H1 (cell line): ENCODE measurements at regions not wholly inside any gene's neighbourhood (a gene's known extent, or its start where the extent isn't known, plus 50 kb on each side); places are given as distances from the start of the nearest gene placed in this dataset.

Experiments used
- CTCF ChIA-PET: fragments of 300-600 bp; sonication (Branson Sonifier 250); formaldehyde crosslinking; loops from one replicate; lab custom pipeline; 2021; ENCODE audit not compliant: partially characterized antibody; lab: Charles Lee
- POLR2A ChIA-PET: fragments of 300-600 bp; sonication (Branson Sonifier 250); formaldehyde crosslinking; loops from one replicate; lab custom pipeline; 2021; ENCODE audit warnings: inconsistent platforms; ENCODE audit not compliant: partially characterized antibody; lab: Charles Lee
- DNase-seq, 2 experiments: peaks; one replicate each; pipeline versions ENCODE4 v3.0.0 to v3.0.0-alpha.2; 2010 to 2022; ENCODE audit warnings: low spot score in 2 of 2, low read depth in 1 of 2, mixed read lengths in 1 of 2
- FAIRE-seq: peaks from 2 replicates; lab custom pipeline; 2011; peaks lifted over from hg19 to GRCh38; lab: Jason Lieb, UNC
- H2AFZ ChIP-seq: 2 replicates; pipeline ENCODE4 v1.8.1; 2012; ENCODE audit warnings: low read length, inconsistent platforms
- H2AK5ac ChIP-seq: 2 replicates; pipeline ENCODE4 v1.6.1; 2013; ENCODE audit warnings: low read depth, low read length
- H2BK120ac ChIP-seq: replicated peaks from 2 replicates; pipeline ENCODE3; 2013; ENCODE audit warnings: low read depth, low read length, inconsistent platforms
- H2BK12ac ChIP-seq: 2 replicates; pipeline ENCODE4 v1.6.1; 2013; ENCODE audit warnings: low read depth, low read length
- H2BK15ac ChIP-seq: 2 replicates; pipeline ENCODE4 v1.6.1; 2013; ENCODE audit warnings: low read length
- H2BK20ac ChIP-seq: 2 replicates; pipeline ENCODE4 v1.6.1; 2013; ENCODE audit warnings: low read length
- H2BK5ac ChIP-seq: 2 replicates; pipeline ENCODE4 v1.6.1; 2013; ENCODE audit warnings: low read depth, low read length
- H3K14ac ChIP-seq: 2 replicates; pipeline ENCODE4 v1.6.1; 2013; ENCODE audit warnings: inconsistent platforms; ENCODE audit not compliant: insufficient read length
- H3K18ac ChIP-seq: 2 replicates; pipeline ENCODE4 v1.6.1; 2013; ENCODE audit warnings: low read length; ENCODE audit errors: extremely low read depth
- H3K23ac ChIP-seq: 2 replicates; pipeline ENCODE4 v1.6.1; 2013; ENCODE audit warnings: inconsistent platforms; ENCODE audit not compliant: insufficient read length
- H3K23me2 ChIP-seq: 2 replicates; pipeline ENCODE4 v1.6.1; 2013; ENCODE audit warnings: low read depth, low read length
- H3K27ac ChIP-seq: 2 replicates; pipeline ENCODE4 v1.6.1; 2011; ENCODE audit warnings: low read depth, low read length, inconsistent platforms
- H3K27me3 ChIP-seq, 4 experiments: replicated peaks in 1 of 4; 1 replicate in 1 of 4; 2 replicates in 3 of 4; pipeline versions ENCODE4 v1.6.1 to v1.8.1; 2011 to 2013; ENCODE audit warnings: low read length in 3 of 4, mild to moderate bottlenecking in 3 of 4, inconsistent platforms in 2 of 4, mixed read lengths in 2 of 4, moderate library complexity in 1 of 4; ENCODE audit not compliant: control insufficient read depth in 3 of 4, insufficient read depth in 3 of 4; ENCODE audit errors: extremely low read depth in 1 of 4
- H3K36me3 ChIP-seq, 4 experiments: 2 replicates each; pipeline versions ENCODE4 v1.6.1 to v1.8.1; 2011 to 2013; ENCODE audit warnings: mild to moderate bottlenecking in 4 of 4, low read length in 3 of 4, moderate library complexity in 2 of 4, control low read depth in 1 of 4, inconsistent platforms in 1 of 4; ENCODE audit not compliant: insufficient read depth in 4 of 4, control insufficient read depth in 2 of 4
- H3K4ac ChIP-seq: replicated peaks from 2 replicates; pipeline ENCODE3; 2013; ENCODE audit warnings: low read length, low read depth, mixed read lengths, inconsistent platforms; ENCODE audit not compliant: insufficient read length
- H3K4me1 ChIP-seq, 4 experiments: replicated peaks in 1 of 4; 1 replicate in 1 of 4; 2 replicates in 3 of 4; pipeline versions ENCODE4 v1.6.1 to v1.8.1; 2011 to 2013; ENCODE audit warnings: low read length in 3 of 4, inconsistent platforms in 2 of 4, mixed read lengths in 1 of 4; ENCODE audit not compliant: insufficient read depth in 4 of 4, control insufficient read depth in 3 of 4
- H3K4me2 ChIP-seq, 2 experiments: 2 replicates each; pipeline versions ENCODE4 v1.6.1 to v1.8.1; 2011 to 2013; ENCODE audit warnings: low read depth in 2 of 2, low read length in 2 of 2, control low read depth in 1 of 2, inconsistent platforms in 1 of 2, mild to moderate bottlenecking in 1 of 2; ENCODE audit not compliant: insufficient read depth in 1 of 2
- H3K4me3 ChIP-seq, 4 experiments: fragments of 200-600, 300-600 bp in 1 of 4; sonication (generic), shearing (Covaris generic), sonication (Bioruptor Twin) in 1 of 4; 2 replicates each; pipeline versions ENCODE4 v1.5.1 to v1.8.1; 2011 to 2016; ENCODE audit warnings: low read length in 4 of 4, low read depth in 3 of 4, control low read depth in 2 of 4, inconsistent platforms in 2 of 4, mild to moderate bottlenecking in 2 of 4, mixed read lengths in 1 of 4, moderate library complexity in 1 of 4; ENCODE audit not compliant: insufficient read depth in 2 of 4; ENCODE audit errors: extremely low read depth in 1 of 4
- H3K56ac ChIP-seq: replicated peaks from 2 replicates; pipeline ENCODE3; 2013; ENCODE audit warnings: low read depth, mild to moderate bottlenecking, mixed read lengths, low read length, inconsistent platforms; ENCODE audit not compliant: insufficient read length
- H3K79me1 ChIP-seq: 2 replicates; pipeline ENCODE4 v1.6.1; 2013; ENCODE audit warnings: low read depth, low read length, control low read depth
- H3K79me2 ChIP-seq, 2 experiments: 2 replicates each; pipeline versions ENCODE4 v1.6.1 to v1.8.1; 2012 to 2013; ENCODE audit warnings: low read length in 2 of 2, mild to moderate bottlenecking in 2 of 2, inconsistent platforms in 1 of 2; ENCODE audit not compliant: insufficient read depth in 2 of 2, control insufficient read depth in 1 of 2
- H3K9ac ChIP-seq, 4 experiments: replicated peaks in 1 of 4; 1 replicate in 1 of 4; 2 replicates in 3 of 4; pipeline versions ENCODE4 v1.6.1 to v1.8.1; 2011 to 2013; ENCODE audit warnings: low read depth in 3 of 4, low read length in 3 of 4, control low read depth in 2 of 4, mild to moderate bottlenecking in 2 of 4, moderate library complexity in 2 of 4, inconsistent platforms in 1 of 4; ENCODE audit errors: extremely low read depth in 1 of 4
- H3K9me3 ChIP-seq, 2 experiments: 2 replicates each; pipeline versions ENCODE4 v1.6.1 to v1.8.1; 2012 to 2013; ENCODE audit warnings: mild to moderate bottlenecking in 2 of 2, moderate library complexity in 2 of 2, control low read depth in 1 of 2, inconsistent platforms in 1 of 2, low read depth in 1 of 2, low read length in 1 of 2, mixed read lengths in 1 of 2; ENCODE audit not compliant: insufficient read depth in 2 of 2
- H4K20me1 ChIP-seq, 2 experiments: replicated peaks in 1 of 2; 2 replicates each; pipeline versions ENCODE3 to v1.8.1; 2011 to 2013; ENCODE audit warnings: inconsistent platforms in 2 of 2, low read length in 2 of 2, mild to moderate bottlenecking in 1 of 2; ENCODE audit not compliant: insufficient read depth in 2 of 2, control insufficient read depth in 1 of 2
- H4K5ac ChIP-seq: 2 replicates; pipeline ENCODE4 v1.6.1; 2013; ENCODE audit warnings: low read length, low read depth, mixed read lengths, inconsistent platforms; ENCODE audit not compliant: insufficient read length
- H4K8ac ChIP-seq: 2 replicates; pipeline ENCODE4 v1.8.0; 2013; ENCODE audit warnings: mild to moderate bottlenecking, moderate library complexity, low read length, inconsistent platforms; ENCODE audit not compliant: insufficient read depth; ENCODE audit errors: extremely low read depth
- H4K91ac ChIP-seq: replicated peaks from 2 replicates; pipeline ENCODE3; 2013; ENCODE audit warnings: low read length, mixed read lengths, inconsistent platforms; ENCODE audit not compliant: insufficient read length
- BACH1 ChIP-seq: IDR thresholded peaks from 2 replicates; pipeline ENCODE4 v1.6.1; 2012; ENCODE audit warnings: low read length, improper control_type of control experiment
- CBX8 ChIP-seq: fragments of 300-800, 300-1000 bp; sonication (generic); IDR thresholded peaks from 2 replicates; pipeline ENCODE4 v1.7.1; 2016; ENCODE audit warnings: low read depth, low read length, borderline replicate concordance
- CHD2 ChIP-seq: IDR thresholded peaks from 2 replicates; pipeline ENCODE4 v1.6.1; 2012; ENCODE audit warnings: low read length, improper control_type of control experiment
- CREB1 ChIP-seq: IDR thresholded peaks from 2 replicates; pipeline ENCODE4 v1.6.1; 2012; ENCODE audit warnings: inconsistent platforms
- EGR1 ChIP-seq: IDR thresholded peaks from 2 replicates; pipeline ENCODE4 v1.6.1; 2011; ENCODE audit warnings: low read depth, low read length, borderline replicate concordance
- GTF2F1 ChIP-seq: IDR thresholded peaks from 2 replicates; pipeline ENCODE4 v1.6.1; 2012; ENCODE audit warnings: low read depth, low read length, improper control_type of control experiment, borderline replicate concordance
- JUND ChIP-seq: IDR thresholded peaks from 2 replicates; pipeline ENCODE4 v1.6.1; 2011; ENCODE audit warnings: mild to moderate bottlenecking, improper control_type of control experiment, low read length
- KDM1A ChIP-seq: fragments of 200-600, 300-600 bp; sonication (generic); IDR thresholded peaks from 2 replicates; pipeline ENCODE4 v1.7.1; 2016; ENCODE audit warnings: mild to moderate bottlenecking, low read length, borderline replicate concordance
- KDM5A ChIP-seq: fragments of 200-600 bp; IDR thresholded peaks from 2 replicates; pipeline ENCODE4 v1.7.1; 2012; ENCODE audit warnings: mild to moderate bottlenecking, low read length, inconsistent platforms, mixed read lengths
- POLR2AphosphoS5 ChIP-seq: IDR thresholded peaks from 2 replicates; pipeline ENCODE4 v1.6.1; 2011; ENCODE audit warnings: low read depth, low read length
- RFX5 ChIP-seq: IDR thresholded peaks from 2 replicates; pipeline ENCODE4 v1.6.1; 2011; ENCODE audit warnings: low read depth, low read length, improper control_type of control experiment, borderline replicate concordance
- SAP30 ChIP-seq: fragments of 300-600 bp; sonication (generic); IDR thresholded peaks from 2 replicates; pipeline ENCODE4 v1.7.1; 2012; ENCODE audit warnings: low read length, moderate library complexity, mild to moderate bottlenecking, inconsistent platforms; ENCODE audit not compliant: insufficient read depth, insufficient replicate concordance
- SIN3A ChIP-seq, 2 experiments: IDR thresholded peaks in 1 of 2; conservative IDR thresholded peaks in 1 of 2; 2 replicates each; pipeline ENCODE4 v1.6.1; 2011 to 2012; ENCODE audit warnings: low read length in 2 of 2, improper control_type of control experiment in 1 of 2, low read depth in 1 of 2, mild to moderate bottlenecking in 1 of 2
- TBP ChIP-seq: IDR thresholded peaks from 2 replicates; pipeline ENCODE4 v1.6.1; 2011; ENCODE audit warnings: low read depth, low read length, improper control_type of control experiment
- WGBS, 2 experiments: shearing (Covaris generic) in 1 of 2; methylation state at CpG; one replicate each; pipeline versions ENCODE4 v1.1.6 to v1.1.7; 2013 to 2015; ENCODE audit warnings: low lambda C conversion rate in 2 of 2, mixed read lengths in 2 of 2, inconsistent platforms in 1 of 2, low coverage in 1 of 2, missing lambda C conversion rate in 1 of 2; ENCODE audit not compliant: insufficient replicate concordance in 2 of 2, insufficient coverage in 1 of 2, insufficient read length in 1 of 2; ENCODE audit errors: extremely low coverage in 1 of 2, missing lambda C conversion rate in 1 of 2; 5-methylcytosine and 5-hydroxymethylcytosine counted together

DNA sequence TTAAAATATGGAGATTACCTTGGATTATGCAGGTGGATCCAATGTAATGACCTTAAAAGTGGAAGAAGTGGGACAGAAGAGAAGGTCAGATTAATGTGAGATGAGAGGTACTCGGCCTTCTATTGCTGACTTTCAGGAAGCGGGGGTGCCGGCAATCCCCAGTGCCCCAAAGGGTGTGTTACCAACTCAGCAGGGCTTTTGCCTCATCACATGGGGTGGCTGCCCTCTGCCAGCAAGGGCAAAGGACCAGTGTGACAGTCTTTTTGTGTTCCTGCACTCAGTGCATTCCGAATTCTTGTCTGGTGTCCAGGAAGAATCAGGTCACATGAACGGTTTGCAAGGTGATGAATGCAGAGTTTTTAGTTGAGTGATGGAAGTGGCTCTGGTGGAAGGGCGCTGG is 624.2 kb downstream of the COL12A1 start:
- Histone ChIP-seq H3K27ac (no peak overlapping the region), H3K4ac (no peak overlapping the region), H4K20me1 (no peaks in the 10 kb centered on the region), H2BK20ac (no peak overlapping the region), H4K8ac (no peak overlapping the region), H2AK5ac (no peak overlapping the region), H2BK12ac (no peak overlapping the region), H3K36me3 (no peaks in the 10 kb centered on the region; a peak in 1 of 8 replicates), H4K5ac (no peak overlapping the region), H3K23me2 (no peaks in the 10 kb centered on the region), H2BK15ac (no peak overlapping the region), H2AFZ (no peak overlapping the region), H3K79me1 (no peaks in the 10 kb centered on the region), H3K4me3 (no peak overlapping the region), H3K14ac (no peak overlapping the region), H2BK120ac (no peak overlapping the region), H4K91ac (no peak overlapping the region), H3K4me1 (no peaks in the 10 kb centered on the region), H3K4me2 (no peak overlapping the region), H3K79me2 (no peaks in the 10 kb centered on the region), H3K56ac (no peak overlapping the region), H3K18ac (no peak overlapping the region), H3K9me3 (no peaks in the 10 kb centered on the region), H2BK5ac (no peak overlapping the region), H3K23ac (no peak overlapping the region), H3K27me3 (no peaks in the 10 kb centered on the region), H3K9ac (no peak overlapping the region)
- no peak for FAIRE-seq
- 91% methylated on average over 6 of the region's 6 CpGs; no CpG with 5 or more reads in 1 of the 2 experiments for WGBS, 2 experiments
- CTCF ChIA-PET = no interaction called here
- POLR2A ChIA-PET = no interaction called here
- no peak for DNase-seq
- TF ChIP-seq RFX5 (no peak), TBP (no peak), KDM1A (no peak), POLR2AphosphoS5 (no peak), JUND (no peak), SAP30 (no peak), KDM5A (no peak), CREB1 (no peak), EGR1 (no peak), SIN3A (conservative IDR thresholded peaks at IDR 0.05 in 1 of 2, IDR thresholded peaks at IDR 0.05 in 1 of 2; ENCODE audit: low read depth in 1 of 2, low read length in 2 of 2) (no peak), CBX8 (no peak), CHD2 (no peak), BACH1 (no peak), GTF2F1 (no peak)
